ENCODE measurements at regions not wholly inside any gene's neighbourhood (a gene's known extent, or its start where the extent isn't known, plus 50 kb on each side); places are given as distances from the start of the nearest gene placed in this dataset.
"Not testable (repeated sequence)": the region's sequence is repeated elsewhere in the genome, so short reads cannot be mapped to it uniquely, and the experiment has no call there.

GRCh38 chr11:92607969-92608722, 361.3 kb upstream of the MTNR1B start:
- Mint-ChIP-seq H3K4me3 (no peak overlapping the region), H3K4me1 (ENCODE audit: low read depth) (no peaks in the 10 kb centered on the region), H3K36me3 (ENCODE audit: insufficient read depth) (no peaks in the 10 kb centered on the region), H3K27me3 (ENCODE audit: low read depth) (no peaks in the 10 kb centered on the region), H3K9me3 (no peaks in the 10 kb centered on the region)
- ATAC-seq, result no peak
- DNase-seq, result no peak

- H3K9me3 Mint-ChIP-seq, result no peaks in the 10 kb centered on the region
- H3K4me1 Mint-ChIP-seq (ENCODE audit: low read depth), result no peaks in the 10 kb centered on the region
- ATAC-seq, result no peak
- no peaks in the 10 kb centered on the region for H3K36me3 Mint-ChIP-seq (ENCODE audit: insufficient read depth)
- no peak for DNase-seq
- H3K27me3 Mint-ChIP-seq (ENCODE audit: low read depth), result no peaks in the 10 kb centered on the region
- no peak overlapping the region for H3K4me3 Mint-ChIP-seq
These were observed 358.3 kb upstream of the MTNR1B start for GRCh38 chr11:92611157-92611556.

GRCh38 chr11:92618020-92618419, 351.4 kb upstream of the MTNR1B start:
- not testable (repeated sequence) for ATAC-seq, DNase-seq

GRCh38 chr11:92623055-92623454, 346.4 kb upstream of the MTNR1B start:
- Mint-ChIP-seq H3K9me3 (peaks cover 2% of the 10 kb centered on the region), H3K36me3 (ENCODE audit: insufficient read depth) (no peaks in the 10 kb centered on the region), H3K4me1 (ENCODE audit: low read depth) (no peaks in the 10 kb centered on the region), H3K27me3 (ENCODE audit: low read depth) (no peaks in the 10 kb centered on the region), H3K4me3 (no peak overlapping the region)
- ATAC-seq (no peak), DNase-seq (no peak)

More at GRCh38 chr11:92618020-92618419, 351.4 kb upstream of the MTNR1B start:
- not testable (repeated sequence) for H3K36me3 Mint-ChIP-seq (ENCODE audit: insufficient read depth); H3K27me3 Mint-ChIP-seq (ENCODE audit: low read depth); H3K4me1 Mint-ChIP-seq (ENCODE audit: low read depth); H3K4me3 Mint-ChIP-seq; H3K9me3 Mint-ChIP-seq

GRCh38 chr11:92625894-92626293, 343.6 kb upstream of the MTNR1B start:
- Mint-ChIP-seq H3K9me3 (no peaks in the 10 kb centered on the region), H3K27me3 (ENCODE audit: low read depth) (no peaks in the 10 kb centered on the region), H3K4me1 (ENCODE audit: low read depth) (no peaks in the 10 kb centered on the region), H3K36me3 (ENCODE audit: insufficient read depth) (no peaks in the 10 kb centered on the region), H3K4me3 (no peak overlapping the region)
- no peak for DNase-seq
- ATAC-seq, result no peak

GRCh38 chr11:92626624-92627023, 342.8 kb upstream of the MTNR1B start:
- no peaks in the 10 kb centered on the region for H3K9me3 Mint-ChIP-seq
- H3K4me1 Mint-ChIP-seq (ENCODE audit: low read depth), result no peaks in the 10 kb centered on the region
- H3K36me3 Mint-ChIP-seq (ENCODE audit: insufficient read depth), result no peaks in the 10 kb centered on the region
- no peak overlapping the region for H3K4me3 Mint-ChIP-seq
- ATAC-seq, result no peak
- no peaks in the 10 kb centered on the region for H3K27me3 Mint-ChIP-seq (ENCODE audit: low read depth)
- no peak for DNase-seq

- no peaks in the 10 kb centered on the region for H3K27me3 Mint-ChIP-seq (ENCODE audit: low read depth)
- ATAC-seq (no peak), DNase-seq (no peak)
- no peaks in the 10 kb centered on the region for H3K4me1 Mint-ChIP-seq (ENCODE audit: low read depth)
- no peaks in the 10 kb centered on the region for H3K36me3 Mint-ChIP-seq (ENCODE audit: insufficient read depth)
- no peak overlapping the region for H3K4me3 Mint-ChIP-seq
- H3K9me3 Mint-ChIP-seq, result no peaks in the 10 kb centered on the region
These were observed 341.7 kb upstream of the MTNR1B start for GRCh38 chr11:92627615-92628256.

GRCh38 chr11:92628401-92629292, 340.8 kb upstream of the MTNR1B start:
- no peaks in the 10 kb centered on the region for H3K36me3 Mint-ChIP-seq (ENCODE audit: insufficient read depth)
- DNase-seq (no peak), ATAC-seq (no peak)
- no peaks in the 10 kb centered on the region for H3K27me3 Mint-ChIP-seq (ENCODE audit: low read depth)
- no peaks in the 10 kb centered on the region for H3K9me3 Mint-ChIP-seq
- H3K4me3 Mint-ChIP-seq, result no peak overlapping the region
- H3K4me1 Mint-ChIP-seq (ENCODE audit: low read depth), result no peaks in the 10 kb centered on the region

GRCh38 chr11:92632495-92632894, 337.0 kb upstream of the MTNR1B start:
- Mint-ChIP-seq H3K27me3 (ENCODE audit: low read depth) (no peaks in the 10 kb centered on the region), H3K4me1 (ENCODE audit: low read depth) (no peaks in the 10 kb centered on the region), H3K9me3 (no peaks in the 10 kb centered on the region), H3K36me3 (ENCODE audit: insufficient read depth) (no peaks in the 10 kb centered on the region), H3K4me3 (no peak overlapping the region)
- DNase-seq, result no peak
- ATAC-seq, result no peak

- Mint-ChIP-seq H3K36me3 (ENCODE audit: insufficient read depth) (no peaks in the 10 kb centered on the region), H3K9me3 (no peaks in the 10 kb centered on the region), H3K4me1 (ENCODE audit: low read depth) (no peaks in the 10 kb centered on the region), H3K4me3 (no peak overlapping the region), H3K27me3 (ENCODE audit: low read depth) (no peaks in the 10 kb centered on the region)
- ATAC-seq (no peak), DNase-seq (no peak)
These were observed 335.6 kb upstream of the MTNR1B start for GRCh38 chr11:92633820-92634219.

- Mint-ChIP-seq H3K27me3 (ENCODE audit: low read depth) (no peaks in the 10 kb centered on the region), H3K4me1 (ENCODE audit: low read depth) (no peaks in the 10 kb centered on the region), H3K9me3 (no peaks in the 10 kb centered on the region), H3K36me3 (ENCODE audit: insufficient read depth) (no peaks in the 10 kb centered on the region), H3K4me3 (no peak overlapping the region)
- no peak for DNase-seq
- ATAC-seq, result no peak
These were observed 332.8 kb upstream of the MTNR1B start for GRCh38 chr11:92636543-92637188.

GRCh38 chr11:92638678-92639077, 330.8 kb upstream of the MTNR1B start:
- H3K9me3 Mint-ChIP-seq, result no peaks in the 10 kb centered on the region
- no peaks in the 10 kb centered on the region for H3K36me3 Mint-ChIP-seq (ENCODE audit: insufficient read depth)
- H3K4me3 Mint-ChIP-seq, result no peak overlapping the region
- DNase-seq (no peak), ATAC-seq (no peak)
- no peaks in the 10 kb centered on the region for H3K27me3 Mint-ChIP-seq (ENCODE audit: low read depth)
- no peaks in the 10 kb centered on the region for H3K4me1 Mint-ChIP-seq (ENCODE audit: low read depth)

- H3K27me3 Mint-ChIP-seq (ENCODE audit: low read depth), result no peaks in the 10 kb centered on the region
- no peaks in the 10 kb centered on the region for H3K4me1 Mint-ChIP-seq (ENCODE audit: low read depth)
- H3K9me3 Mint-ChIP-seq, result no peaks in the 10 kb centered on the region
- H3K36me3 Mint-ChIP-seq (ENCODE audit: insufficient read depth), result no peaks in the 10 kb centered on the region
- no peak for DNase-seq
- ATAC-seq, result no peak
- H3K4me3 Mint-ChIP-seq, result no peak overlapping the region
These were observed 327.1 kb upstream of the MTNR1B start for GRCh38 chr11:92642177-92642931.

GRCh38 chr11:92643827-92644226, 325.6 kb upstream of the MTNR1B start:
- Mint-ChIP-seq H3K9me3 (peaks cover 1% of the 10 kb centered on the region), H3K4me3 (no peak overlapping the region), H3K36me3 (ENCODE audit: insufficient read depth) (no peaks in the 10 kb centered on the region), H3K27me3 (ENCODE audit: low read depth) (no peaks in the 10 kb centered on the region), H3K4me1 (ENCODE audit: low read depth) (no peaks in the 10 kb centered on the region)
- no peak for ATAC-seq
- no peak for DNase-seq

All from activated T-cell treated with anti-CD3 and anti-CD28 coated beads, Interleukin-2, amount 50 U/mL, for 4 hours (primary cell).